ENCODE measurements at regions not wholly inside any gene's neighbourhood (a gene's known extent, or its start where the extent isn't known, plus 50 kb on each side); places are given as distances from the start of the nearest gene placed in this dataset.
"Not testable (repeated sequence)": the region's sequence is repeated elsewhere in the genome, so short reads cannot be mapped to it uniquely, and the experiment has no call there.

- Histone ChIP-seq H3K9me3 (ENCODE audit: control insufficient read depth, insufficient read depth, low read length) (no peaks in the 10 kb centered on the region), H3K9ac (ENCODE audit: low read depth, low read length) (no peak overlapping the region), H3K36me3 (ENCODE audit: insufficient read depth, low read length) (no peaks in the 10 kb centered on the region)
These were observed 1655.4 kb downstream of the BRINP3 start for GRCh38 chr1:188822248-188822647.

GRCh38 chr1:188825471-188825870, 1652.2 kb downstream of the BRINP3 start:
- no peaks in the 10 kb centered on the region for H3K36me3 ChIP-seq (ENCODE audit: insufficient read depth, low read length)
- H3K4me1 ChIP-seq (ENCODE audit: insufficient read depth, low read length), result peaks cover 6% of the 10 kb centered on the region; the same call in 1 of the 2 replicates
- H3K9me3 ChIP-seq (ENCODE audit: control insufficient read depth, insufficient read depth, low read length), result no peaks in the 10 kb centered on the region
- H3K9ac ChIP-seq (ENCODE audit: low read depth, low read length), result no peak overlapping the region

More at GRCh38 chr1:188822248-188822647, 1655.4 kb downstream of the BRINP3 start:
- H3K4me1 ChIP-seq (ENCODE audit: insufficient read depth, low read length), result peaks cover 6% of the 10 kb centered on the region; the same call in 1 of the 2 replicates

GRCh38 chr1:188826800-188827199, 1650.9 kb downstream of the BRINP3 start:
- peaks cover 6% of the 10 kb centered on the region; the same call in 1 of the 2 replicates for H3K4me1 ChIP-seq (ENCODE audit: insufficient read depth, low read length)
- H3K9me3 ChIP-seq (ENCODE audit: control insufficient read depth, insufficient read depth, low read length), result no peaks in the 10 kb centered on the region
- no peaks in the 10 kb centered on the region for H3K36me3 ChIP-seq (ENCODE audit: insufficient read depth, low read length)
- H3K9ac ChIP-seq (ENCODE audit: low read depth, low read length), result no peak overlapping the region

GRCh38 chr1:188827400-188827799, 1650.3 kb downstream of the BRINP3 start:
- Histone ChIP-seq H3K9me3 (ENCODE audit: control insufficient read depth, insufficient read depth, low read length) (no peaks in the 10 kb centered on the region), H3K4me1 (ENCODE audit: insufficient read depth, low read length) (peaks cover 6% of the 10 kb centered on the region; the same call in 1 of the 2 replicates), H3K36me3 (ENCODE audit: insufficient read depth, low read length) (no peaks in the 10 kb centered on the region), H3K9ac (ENCODE audit: low read depth, low read length) (no peak overlapping the region)

GRCh38 chr1:188841111-188841696, 1636.5 kb downstream of the BRINP3 start:
- H3K9me3 ChIP-seq (ENCODE audit: control insufficient read depth, insufficient read depth, low read length); H3K9ac ChIP-seq (ENCODE audit: low read depth, low read length); H3K36me3 ChIP-seq (ENCODE audit: insufficient read depth, low read length); H3K4me1 ChIP-seq (ENCODE audit: insufficient read depth, low read length): not testable (repeated sequence)

- H3K4me1 ChIP-seq (ENCODE audit: insufficient read depth, low read length), result peaks cover 4% of the 10 kb centered on the region; the same call in 1 of the 2 replicates
- H3K9me3 ChIP-seq (ENCODE audit: control insufficient read depth, insufficient read depth, low read length), result no peaks in the 10 kb centered on the region
- H3K9ac ChIP-seq (ENCODE audit: low read depth, low read length), result no peak overlapping the region
- H3K36me3 ChIP-seq (ENCODE audit: insufficient read depth, low read length), result no peaks in the 10 kb centered on the region
These were observed 1631.2 kb downstream of the BRINP3 start for GRCh38 chr1:188846468-188846867.

GRCh38 chr1:188857526-188858087, 1620.1 kb downstream of the BRINP3 start:
- H3K4me1 ChIP-seq (ENCODE audit: insufficient read depth, low read length), result no peaks in the 10 kb centered on the region
- H3K9ac ChIP-seq (ENCODE audit: low read depth, low read length), result no peak overlapping the region
- H3K36me3 ChIP-seq (ENCODE audit: insufficient read depth, low read length), result no peaks in the 10 kb centered on the region

GRCh38 chr1:188867614-188868013, 1610.0 kb downstream of the BRINP3 start:
- H3K9ac ChIP-seq (ENCODE audit: low read depth, low read length), result no peak overlapping the region
- H3K9me3 ChIP-seq (ENCODE audit: control insufficient read depth, insufficient read depth, low read length), result no peaks in the 10 kb centered on the region
- H3K4me1 ChIP-seq (ENCODE audit: insufficient read depth, low read length), result no peaks in the 10 kb centered on the region
- H3K36me3 ChIP-seq (ENCODE audit: insufficient read depth, low read length), result no peaks in the 10 kb centered on the region

More at GRCh38 chr1:188857526-188858087, 1620.1 kb downstream of the BRINP3 start:
- no peaks in the 10 kb centered on the region for H3K9me3 ChIP-seq (ENCODE audit: control insufficient read depth, insufficient read depth, low read length)

GRCh38 chr1:188871164-188871563, 1606.5 kb downstream of the BRINP3 start:
- Histone ChIP-seq H3K9ac (ENCODE audit: low read depth, low read length) (no peak overlapping the region), H3K4me1 (ENCODE audit: insufficient read depth, low read length) (no peaks in the 10 kb centered on the region), H3K36me3 (ENCODE audit: insufficient read depth, low read length) (no peaks in the 10 kb centered on the region), H3K9me3 (ENCODE audit: control insufficient read depth, insufficient read depth, low read length) (no peaks in the 10 kb centered on the region)

- H3K4me1 ChIP-seq (ENCODE audit: insufficient read depth, low read length), result no peaks in the 10 kb centered on the region
- H3K9me3 ChIP-seq (ENCODE audit: control insufficient read depth, insufficient read depth, low read length), result no peaks in the 10 kb centered on the region
- no peak overlapping the region for H3K9ac ChIP-seq (ENCODE audit: low read depth, low read length)
- no peaks in the 10 kb centered on the region for H3K36me3 ChIP-seq (ENCODE audit: insufficient read depth, low read length)
These were observed 1605.3 kb downstream of the BRINP3 start for GRCh38 chr1:188872376-188872775.

GRCh38 chr1:188877668-188878067, 1600.0 kb downstream of the BRINP3 start:
- no peaks in the 10 kb centered on the region for H3K9me3 ChIP-seq (ENCODE audit: control insufficient read depth, insufficient read depth, low read length)
- H3K9ac ChIP-seq (ENCODE audit: low read depth, low read length), result no peak overlapping the region
- H3K4me1 ChIP-seq (ENCODE audit: insufficient read depth, low read length), result no peaks in the 10 kb centered on the region

GRCh38 chr1:188888386-188888785, 1589.3 kb downstream of the BRINP3 start:
- Histone ChIP-seq H3K4me1 (ENCODE audit: insufficient read depth, low read length) (no peaks in the 10 kb centered on the region), H3K36me3 (ENCODE audit: insufficient read depth, low read length) (no peaks in the 10 kb centered on the region), H3K9me3 (ENCODE audit: control insufficient read depth, insufficient read depth, low read length) (no peaks in the 10 kb centered on the region), H3K9ac (ENCODE audit: low read depth, low read length) (no peak overlapping the region)

More at GRCh38 chr1:188877668-188878067, 1600.0 kb downstream of the BRINP3 start:
- no peaks in the 10 kb centered on the region for H3K36me3 ChIP-seq (ENCODE audit: insufficient read depth, low read length)

GRCh38 chr1:188889166-188889565, 1588.5 kb downstream of the BRINP3 start:
- H3K36me3 ChIP-seq (ENCODE audit: insufficient read depth, low read length), result no peaks in the 10 kb centered on the region
- H3K9me3 ChIP-seq (ENCODE audit: control insufficient read depth, insufficient read depth, low read length), result no peaks in the 10 kb centered on the region
- H3K4me1 ChIP-seq (ENCODE audit: insufficient read depth, low read length), result no peaks in the 10 kb centered on the region
- no peak overlapping the region for H3K9ac ChIP-seq (ENCODE audit: low read depth, low read length)

GRCh38 chr1:188891958-188892357, 1585.7 kb downstream of the BRINP3 start:
- H3K4me1 ChIP-seq (ENCODE audit: insufficient read depth, low read length), result no peaks in the 10 kb centered on the region
- H3K9ac ChIP-seq (ENCODE audit: low read depth, low read length), result no peak overlapping the region
- H3K36me3 ChIP-seq (ENCODE audit: insufficient read depth, low read length), result no peaks in the 10 kb centered on the region
- no peaks in the 10 kb centered on the region for H3K9me3 ChIP-seq (ENCODE audit: control insufficient read depth, insufficient read depth, low read length)

GRCh38 chr1:188895611-188896010, 1582.1 kb downstream of the BRINP3 start:
- Histone ChIP-seq H3K9ac (ENCODE audit: low read depth, low read length) (no peak overlapping the region), H3K9me3 (ENCODE audit: control insufficient read depth, insufficient read depth, low read length) (no peaks in the 10 kb centered on the region)

More at GRCh38 chr1:188895611-188896010, 1582.1 kb downstream of the BRINP3 start:
- Histone ChIP-seq H3K4me1 (ENCODE audit: insufficient read depth, low read length) (no peaks in the 10 kb centered on the region), H3K36me3 (ENCODE audit: insufficient read depth, low read length) (no peaks in the 10 kb centered on the region)
